ENCODE measurements at regions not wholly inside any gene's neighbourhood (a gene's known extent, or its start where the extent isn't known, plus 50 kb on each side); places are given as distances from the start of the nearest gene placed in this dataset.

- TF ChIP-seq, protein P1, sequence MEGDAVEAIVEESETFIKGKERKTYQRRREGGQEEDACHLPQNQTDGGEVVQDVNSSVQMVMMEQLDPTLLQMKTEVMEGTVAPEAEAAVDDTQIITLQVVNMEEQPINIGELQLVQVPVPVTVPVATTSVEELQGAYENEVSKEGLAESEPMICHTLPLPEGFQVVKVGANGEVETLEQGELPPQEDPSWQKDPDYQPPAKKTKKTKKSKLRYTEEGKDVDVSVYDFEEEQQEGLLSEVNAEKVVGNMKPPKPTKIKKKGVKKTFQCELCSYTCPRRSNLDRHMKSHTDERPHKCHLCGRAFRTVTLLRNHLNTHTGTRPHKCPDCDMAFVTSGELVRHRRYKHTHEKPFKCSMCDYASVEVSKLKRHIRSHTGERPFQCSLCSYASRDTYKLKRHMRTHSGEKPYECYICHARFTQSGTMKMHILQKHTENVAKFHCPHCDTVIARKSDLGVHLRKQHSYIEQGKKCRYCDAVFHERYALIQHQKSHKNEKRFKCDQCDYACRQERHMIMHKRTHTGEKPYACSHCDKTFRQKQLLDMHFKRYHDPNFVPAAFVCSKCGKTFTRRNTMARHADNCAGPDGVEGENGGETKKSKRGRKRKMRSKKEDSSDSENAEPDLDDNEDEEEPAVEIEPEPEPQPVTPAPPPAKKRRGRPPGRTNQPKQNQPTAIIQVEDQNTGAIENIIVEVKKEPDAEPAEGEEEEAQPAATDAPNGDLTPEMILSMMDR (conservative IDR thresholded peaks at IDR 0.05; ENCODE audit: low read length), result no peak
- no peak for TF ChIP-seq EZH2phosphoT487 (IDR thresholded peaks at IDR 0.05; ENCODE audit: borderline replicate concordance, low read depth, low read length)
Observed at GRCh38 chr3:107877936-107878335, 212.9 kb downstream of the CD47 start.

Measured in OCI-LY7 (cell line).